Osteocyte (in vitro differentiated cells): ENCODE measurements at regions not wholly inside any gene's neighbourhood (a gene's known extent, or its start where the extent isn't known, plus 50 kb on each side); places are given as distances from the start of the nearest gene placed in this dataset.

Experiments
- DNase-seq: peaks from one replicate; pipeline ENCODE4 v3.0.0; 2021; ENCODE audit warnings: mixed read lengths; ENCODE audit not compliant: unreplicated experiment; ENCODE audit errors: extremely low spot score
- H3K27ac Mint-ChIP-seq: one replicate; pipeline ENCODE4 v1.8.0; 2021; ENCODE audit warnings: mild to moderate bottlenecking, mixed read lengths; ENCODE audit not compliant: unreplicated experiment
- H3K27me3 Mint-ChIP-seq: one replicate; pipeline ENCODE4 v1.8.0; 2021; ENCODE audit warnings: mixed read lengths; ENCODE audit not compliant: unreplicated experiment
- H3K36me3 Mint-ChIP-seq: one replicate; pipeline ENCODE4 v1.8.0; 2021; ENCODE audit warnings: mixed read lengths; ENCODE audit not compliant: unreplicated experiment
- H3K4me1 Mint-ChIP-seq: one replicate; pipeline ENCODE4 v1.8.0; 2021; ENCODE audit warnings: mixed read lengths; ENCODE audit not compliant: unreplicated experiment
- H3K4me3 Mint-ChIP-seq: one replicate; pipeline ENCODE4 v1.8.0; 2021; ENCODE audit warnings: mild to moderate bottlenecking, moderate library complexity, mixed read lengths; ENCODE audit not compliant: unreplicated experiment
- H3K9me3 Mint-ChIP-seq: one replicate; pipeline ENCODE4 v1.8.0; 2021; ENCODE audit warnings: mixed read lengths; ENCODE audit not compliant: unreplicated experiment
- CTCF ChIP-seq: fragments of 200-600 bp; sonication (generic); IDR thresholded peaks from 2 replicates; pipeline ENCODE4 v1.5.0; 2021; ENCODE audit warnings: antibody characterized with exemption, mild to moderate bottlenecking, moderate library complexity

GRCh38 chr18:71105994-71106546 is 817.2 kb downstream of the SOCS6 start:
- Mint-ChIP-seq H3K4me3 (no peak overlapping the region), H3K9me3 (no peaks in the 10 kb centered on the region), H3K36me3 (no peaks in the 10 kb centered on the region)

GRCh38 chr18:71105078-71105819 is 816.4 kb downstream of the SOCS6 start:
- no peak overlapping the region for H3K27ac Mint-ChIP-seq

More at GRCh38 chr18:71105994-71106546, 817.2 kb downstream of the SOCS6 start:
- no peaks in the 10 kb centered on the region for H3K4me1 Mint-ChIP-seq
- no peak for TF ChIP-seq CTCF
- no peak overlapping the region for H3K27ac Mint-ChIP-seq
- H3K27me3 Mint-ChIP-seq = no peaks in the 10 kb centered on the region
- no peak for DNase-seq

GRCh38 chr18:71079606-71080005 is 790.8 kb downstream of the SOCS6 start:
- TF ChIP-seq CTCF = no peak
- H3K4me1 Mint-ChIP-seq = no peaks in the 10 kb centered on the region
- no peak for DNase-seq
- H3K27me3 Mint-ChIP-seq = no peaks in the 10 kb centered on the region
- H3K36me3 Mint-ChIP-seq = no peaks in the 10 kb centered on the region
- H3K9me3 Mint-ChIP-seq = no peaks in the 10 kb centered on the region
- no peak overlapping the region for H3K27ac Mint-ChIP-seq
- no peak overlapping the region for H3K4me3 Mint-ChIP-seq

More at GRCh38 chr18:71105078-71105819, 816.4 kb downstream of the SOCS6 start:
- Mint-ChIP-seq H3K4me3 (no peak overlapping the region), H3K9me3 (no peaks in the 10 kb centered on the region), H3K36me3 (no peaks in the 10 kb centered on the region), H3K4me1 (no peaks in the 10 kb centered on the region), H3K27me3 (no peaks in the 10 kb centered on the region)
- no peak for TF ChIP-seq CTCF
- DNase-seq = no peak

- H3K9me3 Mint-ChIP-seq = no peaks in the 10 kb centered on the region
- no peaks in the 10 kb centered on the region for H3K4me1 Mint-ChIP-seq
- DNase-seq = no peak
- no peaks in the 10 kb centered on the region for H3K36me3 Mint-ChIP-seq
- no peaks in the 10 kb centered on the region for H3K27me3 Mint-ChIP-seq
- TF ChIP-seq CTCF = no peak
- no peak overlapping the region for H3K27ac Mint-ChIP-seq
- H3K4me3 Mint-ChIP-seq = no peak overlapping the region
Measured at GRCh38 chr18:71077451-71077850, 788.6 kb downstream of the SOCS6 start.

GRCh38 chr18:71075147-71075546 is 786.3 kb downstream of the SOCS6 start:
- Mint-ChIP-seq H3K9me3 (no peaks in the 10 kb centered on the region), H3K4me3 (no peak overlapping the region)
- TF ChIP-seq CTCF = no peak

More at GRCh38 chr18:71075147-71075546, 786.3 kb downstream of the SOCS6 start:
- Mint-ChIP-seq H3K27me3 (no peaks in the 10 kb centered on the region), H3K4me1 (no peaks in the 10 kb centered on the region), H3K36me3 (no peaks in the 10 kb centered on the region), H3K27ac (no peak overlapping the region)
- no peak for DNase-seq
